ENCODE measurements at regions not wholly inside any gene's neighbourhood (a gene's known extent, or its start where the extent isn't known, plus 50 kb on each side); places are given as distances from the start of the nearest gene placed in this dataset. TPM values are rescaled to one million over a fixed set of nuclear protein-coding genes. Genes with fewer than 3 reads are reported as not detected.

Small RNA genes in the stretch of these regions (small RNA-seq; reads per million reads assigned to genes)
- not detected for gene RNU6-1211P (ENCODE audit: low replicate concordance)
